Ishikawa (cell line): ENCODE measurements at regions not wholly inside any gene's neighbourhood (a gene's known extent, or its start where the extent isn't known, plus 50 kb on each side); places are given as distances from the start of the nearest gene placed in this dataset.

Source experiments
- EP300 ChIP-seq: IDR thresholded peaks from 2 replicates; pipeline ENCODE4 v1.6.1; 2012; ENCODE audit warnings: borderline replicate concordance
- NFIC ChIP-seq: IDR thresholded peaks from 2 replicates; pipeline ENCODE4 v1.6.1; 2012

- TF ChIP-seq NFIC, result no peak
- no peak for TF ChIP-seq EP300
These were observed 526.8 kb downstream of the CD83 start for GRCh38 chr6:14644381-14644780.
